RWPE1 (cell line): ENCODE measurements at regions not wholly inside any gene's neighbourhood (a gene's known extent, or its start where the extent isn't known, plus 50 kb on each side); places are given as distances from the start of the nearest gene placed in this dataset.

ENCODE experiments used
- CTCF ChIA-PET: fragments of 350-600 bp; sonication (Branson Sonifier 250); formaldehyde crosslinking; extraction: SDS; loops from one replicate; lab custom pipeline; 2021; lab: Yijun Ruan, JAX
- POLR2A ChIA-PET: fragments of 400-600 bp; formaldehyde crosslinking; extraction: SDS; loops from one replicate; lab custom pipeline; 2020; ENCODE audit warnings: antibody characterized with exemption; ENCODE audit not compliant: low non-redundant PET; lab: Yijun Ruan, JAX
- DNase-seq: peaks from one replicate; pipeline ENCODE4 v3.0.0; 2012; ENCODE audit warnings: low spot score
- H3K27ac ChIP-seq: fragments of 450-650 bp; 2 replicates; pipeline ENCODE4 v1.5.1; 2017
- CTCF ChIP-seq: fragments of 450-650 bp; conservative IDR thresholded peaks from 2 replicates; pipeline ENCODE4 v1.5.1; 2017; ENCODE audit warnings: low read depth, mild to moderate bottlenecking

GRCh38 chrX:518319-518718 lies 112.3 kb upstream of the SHOX start:
- ChIA-PET CTCF (no interaction called here), POLR2A (no interaction called here)
- no peak for TF ChIP-seq CTCF
- no peak overlapping the region for H3K27ac ChIP-seq
- DNase-seq = no peak

DNA sequence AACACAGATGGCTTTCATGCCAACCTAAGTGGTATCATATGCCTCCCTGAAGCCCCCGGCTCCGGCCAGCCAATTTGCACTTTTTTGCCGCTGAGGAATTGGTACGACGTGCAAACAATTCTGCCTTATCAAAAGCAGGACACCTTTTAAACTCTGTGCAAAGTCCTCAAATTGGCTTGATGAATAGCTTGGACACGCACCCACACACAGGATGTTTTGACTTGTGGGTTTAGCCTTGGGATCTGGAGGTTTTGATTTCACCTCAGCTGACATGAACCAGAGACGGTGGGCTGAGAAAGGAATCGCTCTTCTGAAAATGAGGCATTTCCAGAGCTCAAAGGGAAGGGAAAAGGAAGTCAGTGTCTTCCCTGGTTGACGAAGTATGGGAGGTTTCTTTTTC lies 110.8 kb upstream of the SHOX start:
- POLR2A ChIA-PET = no interaction called here
- H3K27ac ChIP-seq = no peak overlapping the region
- DNase-seq = no peak
- CTCF ChIA-PET = no interaction called here
- TF ChIP-seq CTCF = no peak

GRCh38 chrX:522456-522855 lies 108.1 kb upstream of the SHOX start:
- TF ChIP-seq CTCF = no peak
- CTCF ChIA-PET = no interaction called here
- POLR2A ChIA-PET = no interaction called here
- DNase-seq = no peak
- no peak overlapping the region for H3K27ac ChIP-seq

- ChIA-PET POLR2A (no interaction called here), CTCF (no interaction called here)
- no peak overlapping the region for H3K27ac ChIP-seq
- DNase-seq = no peak
- TF ChIP-seq CTCF = no peak
These were observed 105.5 kb upstream of the SHOX start for GRCh38 chrX:525134-525533.

- ChIA-PET POLR2A (no interaction called here), CTCF (no interaction called here)
- TF ChIP-seq CTCF = no peak
- no peak for DNase-seq
- no peak overlapping the region for H3K27ac ChIP-seq
These were observed 104.0 kb upstream of the SHOX start for GRCh38 chrX:526295-527224.

- no peak for TF ChIP-seq CTCF
- ChIA-PET POLR2A (no interaction called here), CTCF (no interaction called here)
- DNase-seq = no peak
- no peak overlapping the region for H3K27ac ChIP-seq
These were observed 99.6 kb upstream of the SHOX start for GRCh38 chrX:530726-531610.
